H54 (cell line): ENCODE measurements at regions not wholly inside any gene's neighbourhood (a gene's known extent, or its start where the extent isn't known, plus 50 kb on each side); places are given as distances from the start of the nearest gene placed in this dataset.

Source experiments
- DNase-seq: peaks from one replicate; pipeline ENCODE4 v3.0.0; 2011; ENCODE audit warnings: low spot score, mixed read lengths; ENCODE audit not compliant: insufficient read length
- FAIRE-seq: peaks from 3 replicates; lab custom pipeline; 2011; peaks lifted over from hg19 to GRCh38; lab: Jason Lieb, UNC
- POLR2A ChIP-seq: IDR thresholded peaks from 2 replicates; pipeline ENCODE4 v1.6.1; 2011; ENCODE audit warnings: low read depth, mild to moderate bottlenecking, low read length

GRCh38 chr11:121814296-121814695 is 301.7 kb downstream of the BLID start:
- TF ChIP-seq POLR2A: no peak
- FAIRE-seq: no peak
- DNase-seq: no peak

DNA sequence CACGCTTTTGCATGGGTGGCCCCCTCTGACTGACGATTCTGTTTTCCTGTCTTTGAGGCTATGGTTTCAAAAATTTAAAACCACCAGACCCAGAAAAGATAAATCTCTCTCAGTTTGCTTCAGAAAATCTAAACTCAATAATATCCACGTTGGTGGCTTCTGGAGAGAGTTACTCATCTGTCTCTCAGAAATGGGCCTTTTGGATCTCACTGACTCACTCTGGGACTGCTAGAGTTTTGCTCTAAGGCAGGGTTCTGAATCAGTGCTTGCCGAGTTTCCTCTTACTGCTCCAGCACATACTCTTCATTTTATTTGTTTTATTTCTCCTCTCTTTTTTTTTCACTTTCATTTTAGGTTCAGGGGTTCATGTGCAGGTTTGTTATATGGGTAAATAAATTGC is 305.7 kb downstream of the BLID start:
- DNase-seq: no peak
- TF ChIP-seq POLR2A: no peak

GRCh38 chr11:121808096-121808495 is 307.9 kb downstream of the BLID start:
- DNase-seq (no peak), FAIRE-seq (no peak)
- TF ChIP-seq POLR2A: no peak

More for the DNA sequence above, 305.7 kb downstream of the BLID start:
- no peak for FAIRE-seq

- TF ChIP-seq POLR2A: no peak
- no peak for DNase-seq
- FAIRE-seq: no peak
Measured at GRCh38 chr11:121807051-121807450, 309.0 kb downstream of the BLID start.

DNA sequence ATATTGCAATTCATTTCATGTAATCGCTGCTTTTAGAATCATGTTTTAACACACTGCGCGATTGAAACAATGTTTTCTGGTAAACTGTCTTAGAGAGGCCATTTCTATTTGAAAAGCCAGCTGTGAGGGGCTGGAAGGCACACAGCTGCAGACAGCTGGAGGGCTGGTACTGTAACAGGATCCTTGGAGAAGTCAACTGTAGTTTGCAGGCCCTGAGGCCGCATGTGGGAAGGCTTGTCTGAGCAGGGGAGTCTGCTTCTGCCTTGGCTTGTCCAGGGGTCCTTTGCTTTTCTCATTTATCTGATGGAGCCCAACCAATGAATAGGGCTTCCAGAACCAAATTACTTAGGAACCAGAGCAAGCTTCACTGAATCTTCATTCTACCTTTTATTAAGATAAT is 313.5 kb downstream of the BLID start:
- FAIRE-seq (no peak), DNase-seq (no peak)
- TF ChIP-seq POLR2A: no peak

DNA sequence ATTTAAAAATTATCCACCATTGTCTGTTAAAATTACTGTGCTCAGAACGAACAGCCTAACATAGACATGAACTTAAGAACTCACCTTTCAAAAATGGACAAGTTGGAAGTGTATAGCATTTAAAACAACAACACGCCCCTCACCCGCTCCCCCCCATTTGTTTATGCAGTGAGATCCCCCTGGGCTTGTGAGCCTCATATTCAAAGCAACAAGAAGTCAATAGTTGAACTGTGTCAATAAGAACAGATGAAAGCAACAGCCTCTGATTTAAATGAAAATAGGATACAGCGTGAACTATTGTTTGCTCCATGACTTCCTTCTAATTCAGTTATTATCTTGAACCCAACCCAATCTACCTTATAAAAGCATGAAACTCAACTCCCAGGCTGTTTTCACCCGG is 314.2 kb downstream of the BLID start:
- no peak for TF ChIP-seq POLR2A
- no peak for DNase-seq
- FAIRE-seq: no peak

DNA sequence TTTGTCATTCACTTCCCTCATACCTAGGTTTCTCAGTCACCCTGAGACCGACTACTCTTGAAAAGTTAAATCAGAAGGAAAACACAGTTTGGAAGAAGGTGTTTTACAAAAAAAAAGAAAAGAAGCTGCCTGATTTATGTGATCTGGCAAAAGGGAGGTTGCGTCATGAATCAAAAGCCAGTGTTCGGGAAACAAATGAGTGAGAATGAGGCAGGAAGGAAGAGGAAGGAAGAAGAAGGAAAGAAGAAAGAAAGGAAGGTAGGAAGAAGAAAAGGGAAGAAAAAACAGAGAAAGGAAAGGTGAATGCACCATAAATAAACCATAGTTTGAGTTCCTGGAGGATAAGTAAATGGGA is 314.6 kb downstream of the BLID start:
- DNase-seq: no peak
- no peak for FAIRE-seq
- TF ChIP-seq POLR2A: no peak

DNA sequence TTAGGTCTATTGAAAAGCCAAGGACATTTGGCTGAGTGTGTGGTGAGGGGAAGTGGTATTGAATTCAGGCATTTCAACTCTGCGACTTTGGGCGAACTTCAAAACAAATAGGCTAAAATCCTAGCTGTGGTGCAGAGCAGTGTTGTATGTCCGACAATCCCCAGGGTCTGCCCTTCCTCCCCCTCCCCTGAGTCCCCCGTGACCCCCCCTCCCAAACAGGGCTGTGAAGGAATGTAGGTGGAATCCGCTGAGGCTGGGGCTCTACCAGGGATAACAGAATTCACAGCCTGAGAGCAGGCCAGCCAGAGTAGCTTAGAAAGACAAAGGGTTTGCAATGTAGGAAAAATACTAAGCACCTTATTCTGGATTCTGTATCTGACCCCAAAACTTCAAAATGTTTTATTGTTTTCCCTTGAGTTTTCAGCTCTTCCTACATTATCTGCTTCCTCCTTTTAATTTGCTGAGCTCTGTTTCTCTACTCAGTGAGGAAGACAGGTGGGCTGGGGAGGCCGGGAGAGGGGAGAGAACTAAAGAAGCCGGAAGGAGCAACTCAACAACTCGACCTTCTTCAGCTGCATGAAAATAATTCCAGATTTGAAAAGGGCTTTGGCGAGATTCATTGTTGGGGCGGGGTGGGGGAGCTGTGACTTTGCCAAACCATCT is 315.2 kb downstream of the BLID start:
- FAIRE-seq: no peak
- no peak for TF ChIP-seq POLR2A

GRCh38 chr11:121800240-121800639 is 315.8 kb downstream of the BLID start:
- no peak for FAIRE-seq

More for the DNA sequence above, 315.2 kb downstream of the BLID start:
- no peak for DNase-seq

GRCh38 chr11:121797496-121797895 is 318.5 kb downstream of the BLID start:
- no peak for TF ChIP-seq POLR2A
- no peak for DNase-seq
- FAIRE-seq: no peak

More at GRCh38 chr11:121800240-121800639, 315.8 kb downstream of the BLID start:
- TF ChIP-seq POLR2A: no peak
- no peak for DNase-seq

DNA sequence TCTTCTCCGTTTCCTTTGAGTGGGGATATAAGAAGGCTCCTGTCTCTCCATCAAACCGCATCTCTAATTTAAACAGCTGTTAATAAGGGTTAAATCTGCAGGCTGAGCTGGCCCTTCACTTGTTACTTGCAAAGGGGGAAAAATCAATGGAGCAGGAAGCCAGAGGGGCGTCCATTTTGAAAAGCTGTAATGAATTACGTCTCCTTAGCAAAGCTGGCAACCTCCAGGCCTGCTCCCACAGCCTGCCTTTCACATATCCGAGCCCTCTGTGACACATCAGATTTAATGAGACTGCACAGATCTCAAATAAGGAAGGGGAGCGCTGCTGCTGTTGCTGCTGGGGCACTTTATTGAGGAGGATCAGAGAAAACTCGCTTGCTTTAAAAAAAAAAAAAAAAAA is 320.8 kb downstream of the BLID start:
- TF ChIP-seq POLR2A: no peak
- FAIRE-seq (no peak), DNase-seq (no peak)

- TF ChIP-seq POLR2A: no peak
- DNase-seq: no peak
- FAIRE-seq: no peak
Measured at GRCh38 chr11:121794671-121795141, 321.3 kb downstream of the BLID start.

- FAIRE-seq (no peak), DNase-seq (no peak)
- TF ChIP-seq POLR2A: no peak
Measured at GRCh38 chr11:121793916-121794315, 322.1 kb downstream of the BLID start.

DNA sequence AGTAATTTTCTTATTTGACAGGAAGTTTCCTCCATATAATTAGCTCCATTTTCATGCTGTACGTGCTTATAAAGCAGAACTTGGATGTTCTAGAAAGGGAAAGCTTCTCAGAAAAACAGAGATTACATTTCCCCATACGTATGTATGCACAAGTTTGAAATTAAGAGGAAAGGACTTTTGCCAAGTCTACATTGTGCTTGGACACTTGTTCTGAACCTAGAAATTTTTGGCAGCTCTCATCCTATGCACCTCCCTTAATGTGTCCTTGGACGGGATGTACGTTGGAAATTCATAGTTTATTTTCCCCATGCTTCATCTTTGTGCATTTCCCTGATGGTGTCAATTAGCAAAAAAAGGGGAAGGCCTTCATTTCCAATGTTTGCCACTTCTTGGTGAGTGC is 322.7 kb downstream of the BLID start:
- DNase-seq (no peak), FAIRE-seq (no peak)
- TF ChIP-seq POLR2A: no peak

DNA sequence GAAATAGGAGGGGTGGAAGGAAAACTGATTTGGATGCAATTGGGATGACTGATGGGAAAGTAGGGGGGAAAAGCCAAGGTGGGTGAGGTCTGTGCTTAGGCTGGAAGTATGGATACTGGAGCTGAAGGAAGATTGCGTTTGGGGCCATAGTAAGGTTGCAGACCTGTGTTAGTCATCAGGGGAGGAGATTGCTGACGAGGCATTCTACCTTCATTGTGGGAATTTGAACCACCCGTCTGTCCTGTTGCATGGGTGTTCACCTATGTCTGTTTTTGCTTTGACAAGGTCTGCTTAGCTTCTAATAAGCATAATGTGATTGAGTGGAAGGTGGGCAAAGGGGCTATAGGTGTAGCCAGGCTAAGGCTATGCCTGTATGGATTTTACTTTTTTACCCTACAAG is 323.8 kb downstream of the BLID start:
- FAIRE-seq: no peak
- DNase-seq: no peak
- TF ChIP-seq POLR2A: no peak
